ENCODE measurements at regions not wholly inside any gene's neighbourhood (a gene's known extent, or its start where the extent isn't known, plus 50 kb on each side); places are given as distances from the start of the nearest gene placed in this dataset.

GRCh38 chr5:163623986-163624385, 118.6 kb downstream of the MAT2B start:
- DNase-seq (no peak), ATAC-seq (no peak)
- intact Hi-C loops (cut with DNase I, micrococcal nuclease): no loop called here
- POLR2A ChIA-PET: no interaction called here
- no peak overlapping the region for H3K4me3 Mint-ChIP-seq
- no peaks in the 10 kb centered on the region for H3K9me3 Mint-ChIP-seq (ENCODE audit: low read depth)
- no peaks in the 10 kb centered on the region for H3K36me3 Mint-ChIP-seq (ENCODE audit: low read depth)
- CTCF ChIA-PET: no interaction called here
- peaks cover 3% of the 10 kb centered on the region for H3K27me3 Mint-ChIP-seq
- H3K4me1 Mint-ChIP-seq: no peaks in the 10 kb centered on the region
- H3K27ac Mint-ChIP-seq: no peak overlapping the region

DNA sequence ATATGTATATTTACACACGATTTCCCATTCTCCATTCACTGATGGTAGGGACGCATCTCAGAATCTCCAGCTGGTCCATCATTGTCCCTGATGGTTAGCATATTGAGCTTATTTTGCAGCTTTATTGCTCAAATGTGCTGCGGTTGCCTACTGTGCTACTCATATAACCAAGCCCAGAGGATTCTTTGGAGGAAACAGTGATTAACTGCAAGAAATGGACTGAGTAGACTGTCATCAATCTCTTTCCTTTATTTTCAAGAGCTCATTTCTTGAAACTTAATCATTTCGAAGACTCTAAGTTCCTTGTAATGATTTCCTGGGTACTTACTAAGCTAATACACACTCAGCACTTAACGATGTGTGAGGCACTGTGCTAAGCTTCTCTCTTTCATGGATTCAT, 119.0 kb downstream of the MAT2B start:
- Mint-ChIP-seq H3K27me3 (peaks cover 3% of the 10 kb centered on the region), H3K36me3 (ENCODE audit: low read depth) (no peaks in the 10 kb centered on the region), H3K4me1 (no peaks in the 10 kb centered on the region), H3K4me3 (no peak overlapping the region), H3K9me3 (ENCODE audit: low read depth) (no peaks in the 10 kb centered on the region), H3K27ac (no peak overlapping the region)
- no peak for DNase-seq
- CTCF ChIA-PET: no interaction called here
- intact Hi-C loops (cut with DNase I, micrococcal nuclease): no loop called here
- no peak for ATAC-seq
- POLR2A ChIA-PET: no interaction called here

DNA sequence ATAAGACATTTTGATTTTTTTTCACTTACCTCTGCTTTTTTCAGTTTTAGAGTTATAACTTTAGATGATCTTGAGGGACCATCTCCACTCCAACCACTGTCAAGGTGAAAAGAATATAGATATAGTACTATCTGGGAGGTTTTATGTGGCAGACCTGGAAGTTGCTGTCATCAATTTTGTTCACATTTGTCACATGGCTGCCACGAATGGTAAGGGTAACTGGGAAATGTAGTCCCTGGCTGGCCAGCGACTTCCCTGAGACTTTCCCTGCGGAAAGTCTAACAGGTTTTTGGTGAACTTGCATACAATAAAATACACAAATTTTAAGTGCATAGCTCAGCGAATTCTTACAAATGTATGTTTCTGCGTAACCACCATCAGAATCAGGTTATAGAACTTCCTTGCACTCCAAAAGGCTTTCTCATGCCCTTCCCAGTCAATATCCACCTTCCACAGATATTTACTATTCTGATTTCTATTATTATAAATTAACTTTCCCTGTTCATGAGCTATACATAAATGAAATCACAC, 121.5 kb downstream of the MAT2B start:
- Mint-ChIP-seq H3K27me3 (no peaks in the 10 kb centered on the region), H3K9me3 (ENCODE audit: low read depth) (no peaks in the 10 kb centered on the region), H3K4me1 (no peaks in the 10 kb centered on the region), H3K27ac (no peak overlapping the region), H3K36me3 (ENCODE audit: low read depth) (no peaks in the 10 kb centered on the region), H3K4me3 (no peak overlapping the region)
- POLR2A ChIA-PET: no interaction called here
- no peak for ATAC-seq
- intact Hi-C loops (cut with DNase I, micrococcal nuclease): no loop called here
- no peak for DNase-seq
- CTCF ChIA-PET: no interaction called here

DNA sequence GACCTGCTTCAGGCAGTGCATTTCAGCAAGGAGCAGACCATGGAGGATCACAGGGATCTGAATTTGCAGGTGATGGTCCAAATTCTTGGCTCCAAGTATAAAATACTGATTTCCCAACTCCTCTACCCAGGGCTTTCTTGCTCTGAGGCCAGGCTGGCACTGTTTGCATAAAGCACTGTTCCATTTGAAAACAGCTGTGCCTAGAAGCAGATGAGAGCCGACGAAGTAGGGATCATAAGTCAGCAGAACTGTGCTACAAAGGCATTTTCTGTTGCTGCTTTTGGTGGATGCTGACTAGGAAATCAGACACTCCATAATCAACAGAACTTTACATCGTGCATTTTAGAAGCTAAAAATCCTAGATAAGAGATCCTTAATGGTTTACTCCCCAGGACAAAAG, 126.4 kb downstream of the MAT2B start:
- no peak for ATAC-seq
- DNase-seq: no peak
- H3K27ac Mint-ChIP-seq: no peak overlapping the region
- intact Hi-C loops (cut with DNase I, micrococcal nuclease): no loop called here
- H3K4me3 Mint-ChIP-seq: no peak overlapping the region
- no peaks in the 10 kb centered on the region for H3K9me3 Mint-ChIP-seq (ENCODE audit: low read depth)
- H3K4me1 Mint-ChIP-seq: no peaks in the 10 kb centered on the region
- H3K27me3 Mint-ChIP-seq: peaks cover 1% of the 10 kb centered on the region
- POLR2A ChIA-PET: no interaction called here
- H3K36me3 Mint-ChIP-seq (ENCODE audit: low read depth): no peaks in the 10 kb centered on the region
- CTCF ChIA-PET: no interaction called here

DNA sequence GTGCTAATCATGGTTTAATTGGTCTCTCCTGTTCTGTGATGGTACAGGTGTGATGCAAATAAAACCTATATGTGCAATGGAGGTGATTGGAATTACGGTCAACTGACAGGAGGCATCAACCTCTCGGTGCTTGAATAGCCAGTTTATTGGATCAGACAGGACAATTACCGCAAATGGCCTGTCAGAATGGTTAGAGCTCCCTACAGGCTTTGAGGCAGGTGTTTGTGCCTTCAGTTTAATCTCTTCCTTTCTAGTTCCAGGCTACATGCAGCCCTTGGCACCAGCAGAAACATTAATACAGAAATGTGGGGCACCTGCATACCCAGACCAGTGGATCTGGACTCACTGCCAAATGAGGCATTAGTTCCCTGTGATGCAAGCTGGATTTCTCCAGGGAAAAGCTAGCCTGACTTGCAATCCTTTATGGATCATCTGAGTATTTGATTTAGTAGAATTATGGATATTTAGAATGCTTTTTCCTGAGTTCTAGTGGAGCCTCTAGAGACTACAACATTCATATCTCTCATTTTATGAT, 128.6 kb downstream of the MAT2B start:
- Mint-ChIP-seq H3K36me3 (ENCODE audit: low read depth) (no peaks in the 10 kb centered on the region), H3K27ac (no peak overlapping the region), H3K27me3 (peaks cover 3% of the 10 kb centered on the region), H3K4me3 (no peak overlapping the region), H3K4me1 (no peaks in the 10 kb centered on the region), H3K9me3 (ENCODE audit: low read depth) (no peaks in the 10 kb centered on the region)
- DNase-seq (no peak), ATAC-seq (no peak)
- intact Hi-C loops (cut with DNase I, micrococcal nuclease): no loop called here
- POLR2A ChIA-PET: no interaction called here
- CTCF ChIA-PET: no interaction called here

DNA sequence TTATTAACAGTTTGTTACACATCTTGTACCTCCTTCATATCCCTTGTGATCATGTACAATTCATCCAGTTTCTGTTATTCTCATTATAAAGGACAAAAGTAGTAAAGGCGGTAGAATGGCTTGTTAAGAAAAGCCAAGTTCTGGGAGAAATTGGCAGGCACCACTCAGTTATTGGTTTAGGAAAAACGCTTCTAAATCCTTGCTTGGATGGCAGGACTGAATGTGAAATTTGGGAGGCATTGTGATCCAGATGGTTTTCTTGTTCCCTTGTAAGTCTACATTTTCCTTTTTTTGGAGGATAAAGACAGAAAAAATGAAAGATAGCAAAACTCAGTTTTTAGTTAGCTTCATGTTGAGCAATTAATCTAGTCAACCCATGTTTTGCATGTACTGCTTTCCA, 130.2 kb downstream of the MAT2B start:
- intact Hi-C loops (cut with DNase I, micrococcal nuclease): no loop called here
- Mint-ChIP-seq H3K27me3 (peaks cover 3% of the 10 kb centered on the region), H3K36me3 (ENCODE audit: low read depth) (no peaks in the 10 kb centered on the region), H3K4me1 (no peaks in the 10 kb centered on the region), H3K4me3 (no peak overlapping the region), H3K9me3 (ENCODE audit: low read depth) (no peaks in the 10 kb centered on the region), H3K27ac (no peak overlapping the region)
- DNase-seq: no peak
- ATAC-seq: no peak
- POLR2A ChIA-PET: no interaction called here
- CTCF ChIA-PET: interaction anchor here (0.6 kb wide), 1 partner anchor 103 kb away, joined by 3 read pairs; no protein-coding TSS in a partner anchor

GRCh38 chr5:163642904-163643303, 137.5 kb downstream of the MAT2B start:
- DNase-seq: no peak
- Mint-ChIP-seq H3K27me3 (peaks cover 2% of the 10 kb centered on the region), H3K36me3 (ENCODE audit: low read depth) (no peaks in the 10 kb centered on the region), H3K4me1 (no peaks in the 10 kb centered on the region), H3K27ac (no peak overlapping the region), H3K4me3 (no peak overlapping the region), H3K9me3 (ENCODE audit: low read depth) (no peaks in the 10 kb centered on the region)
- POLR2A ChIA-PET: no interaction called here
- no peak for ATAC-seq
- intact Hi-C loops (cut with DNase I, micrococcal nuclease): no loop called here
- CTCF ChIA-PET: no interaction called here

DNA sequence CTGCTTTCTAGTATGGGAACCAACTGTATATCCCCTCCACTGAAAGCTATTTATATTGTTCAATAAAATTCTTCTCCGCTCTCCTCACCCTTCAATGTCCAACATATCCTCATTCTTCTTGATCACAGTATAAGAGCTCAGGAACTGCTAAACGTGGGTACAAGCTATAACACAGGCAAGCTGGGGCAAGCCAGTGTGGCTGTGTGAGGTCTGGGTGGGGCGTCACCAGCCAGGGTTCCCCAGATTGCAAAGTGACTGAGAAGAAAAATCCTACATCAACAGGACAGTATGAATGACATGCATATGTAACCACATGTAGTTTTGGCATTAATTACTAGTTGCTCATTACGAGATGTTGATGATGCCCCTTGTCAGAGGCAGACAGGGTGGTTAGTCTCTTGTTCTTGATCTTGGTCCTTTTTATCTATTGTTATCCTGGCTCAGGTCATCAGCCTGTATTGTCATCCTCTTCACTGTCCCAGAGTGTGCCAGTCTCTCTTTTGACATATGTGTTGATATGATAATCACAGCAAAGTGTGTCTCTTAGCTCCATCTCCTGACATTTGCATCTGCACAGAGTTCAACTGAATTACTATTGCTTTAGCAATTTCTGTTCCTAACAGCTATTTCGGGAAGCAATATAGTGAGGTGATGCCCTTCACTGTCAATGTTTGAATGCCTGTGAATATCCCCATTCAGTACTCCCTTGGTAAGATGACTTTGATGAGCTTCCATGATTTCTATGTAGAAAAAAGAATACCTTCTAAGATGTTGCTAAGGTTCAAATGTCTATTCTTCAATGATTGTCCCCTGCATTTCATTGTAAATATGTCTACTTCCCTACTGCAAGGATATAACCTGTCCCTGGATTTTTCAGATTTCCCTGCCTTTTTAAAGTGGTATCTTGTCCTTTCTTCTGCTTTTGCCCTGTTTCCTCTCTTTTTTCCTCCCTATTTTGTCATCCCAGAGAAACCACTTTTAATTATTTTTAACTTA, 140.3 kb downstream of the MAT2B start:
- CTCF ChIA-PET: no interaction called here
- no peaks in the 10 kb centered on the region for H3K9me3 Mint-ChIP-seq (ENCODE audit: low read depth)

DNA sequence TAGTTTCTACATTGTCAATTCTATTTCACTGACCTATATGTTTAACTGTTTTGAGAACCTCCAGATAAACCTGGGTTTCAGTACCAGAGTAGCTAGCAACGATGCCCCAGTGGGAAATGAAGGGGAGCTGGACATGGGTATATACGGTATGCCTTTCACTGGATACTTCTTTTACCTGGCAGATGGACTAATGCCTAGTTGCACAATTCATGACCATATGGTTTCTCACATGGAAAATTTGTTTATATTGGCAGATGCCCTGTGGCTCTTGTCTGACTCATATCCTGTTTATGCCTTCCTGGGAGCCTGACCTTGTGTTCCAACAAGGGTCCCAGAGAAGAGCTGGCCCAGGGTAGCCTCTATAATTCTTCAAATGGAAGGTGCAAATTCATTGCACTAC, 144.1 kb downstream of the MAT2B start:
- Mint-ChIP-seq H3K27ac (no peak overlapping the region), H3K9me3 (ENCODE audit: low read depth) (peaks cover 6% of the 10 kb centered on the region), H3K4me3 (no peak overlapping the region), H3K4me1 (no peaks in the 10 kb centered on the region), H3K27me3 (peaks cover 2% of the 10 kb centered on the region), H3K36me3 (ENCODE audit: low read depth) (no peaks in the 10 kb centered on the region)
- ChIA-PET POLR2A (no interaction called here), CTCF (no interaction called here)
- ATAC-seq (no peak), DNase-seq (no peak)
- intact Hi-C loops (cut with DNase I, micrococcal nuclease): no loop called here

More for the DNA sequence above, 140.3 kb downstream of the MAT2B start:
- Mint-ChIP-seq H3K27me3 (peaks cover 2% of the 10 kb centered on the region), H3K4me3 (no peak overlapping the region), H3K4me1 (no peaks in the 10 kb centered on the region), H3K27ac (no peak overlapping the region), H3K36me3 (ENCODE audit: low read depth) (no peaks in the 10 kb centered on the region)
- intact Hi-C loops (cut with DNase I, micrococcal nuclease): no loop called here
- DNase-seq (no peak), ATAC-seq (no peak)
- POLR2A ChIA-PET: interaction anchor here (0.6 kb wide), 1 partner anchor 44 kb away, joined by 4 read pairs; no protein-coding TSS in a partner anchor

DNA sequence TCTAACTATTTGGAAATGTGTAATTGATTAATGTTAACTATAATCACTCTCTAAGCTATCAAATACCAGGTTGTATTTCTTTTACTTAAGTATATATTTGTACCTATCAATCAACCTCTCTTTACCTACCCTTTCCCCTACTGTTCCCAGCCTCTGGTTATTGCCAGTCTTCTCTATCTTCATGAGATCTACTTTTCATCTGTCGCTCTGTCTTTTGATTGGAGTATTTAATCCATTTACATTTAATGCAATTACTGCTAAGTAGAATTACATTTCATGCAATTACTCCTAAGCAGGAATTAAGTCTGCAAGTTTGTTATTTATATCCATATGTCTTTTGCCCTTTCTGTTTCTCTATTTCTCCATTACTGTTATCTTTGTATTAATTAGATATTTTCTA, 148.1 kb downstream of the MAT2B start:
- H3K27ac Mint-ChIP-seq: no peak overlapping the region
- no peaks in the 10 kb centered on the region for H3K36me3 Mint-ChIP-seq (ENCODE audit: low read depth)
- CTCF ChIA-PET: no interaction called here
- H3K27me3 Mint-ChIP-seq: peaks cover 2% of the 10 kb centered on the region
- peaks cover 6% of the 10 kb centered on the region for H3K9me3 Mint-ChIP-seq (ENCODE audit: low read depth)
- POLR2A ChIA-PET: no interaction called here
- H3K4me3 Mint-ChIP-seq: no peak overlapping the region
- intact Hi-C loops (cut with DNase I, micrococcal nuclease): no loop called here
- ATAC-seq (no peak), DNase-seq (no peak)
- no peaks in the 10 kb centered on the region for H3K4me1 Mint-ChIP-seq

DNA sequence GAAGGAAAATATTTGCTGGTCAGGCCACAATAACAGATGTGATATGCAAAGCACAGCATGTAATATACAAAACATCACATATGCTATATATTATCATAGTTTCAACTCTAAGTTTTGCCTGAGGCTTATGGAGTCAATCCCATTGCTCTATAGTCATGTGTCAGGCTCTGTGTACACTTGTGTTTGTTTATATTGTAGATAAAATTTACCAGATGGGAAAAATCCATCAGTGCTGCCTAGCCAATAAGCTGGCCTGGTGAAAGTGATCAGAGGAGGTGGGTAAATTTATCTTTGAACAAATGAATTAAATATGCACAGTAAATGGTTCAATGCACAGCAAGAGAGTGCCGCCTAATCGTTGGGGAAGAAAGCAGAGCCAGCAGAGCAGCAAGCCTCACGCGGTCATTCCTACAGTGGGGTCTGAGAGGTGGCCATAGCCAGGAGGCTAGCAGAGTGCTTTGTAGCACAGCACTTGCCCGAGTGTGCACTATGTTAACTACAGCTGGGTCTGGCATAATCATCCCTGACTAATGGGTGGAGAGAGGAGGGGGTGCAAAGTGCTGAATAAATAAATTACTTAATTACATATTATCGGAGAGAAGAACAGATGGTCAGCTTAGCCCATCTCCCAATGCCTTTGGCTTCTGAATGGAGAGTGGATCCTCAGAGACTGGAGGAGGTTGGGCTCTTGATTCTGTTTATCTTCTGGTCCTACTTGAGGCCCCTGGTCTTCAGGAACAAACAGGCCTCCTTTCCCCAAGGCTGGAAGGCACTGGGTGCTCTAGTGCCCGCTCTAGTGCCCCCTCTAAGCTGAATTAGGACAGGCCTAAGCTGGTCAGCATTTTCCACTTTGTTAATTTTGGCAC, 153.5 kb downstream of the MAT2B start:
- no peak overlapping the region for H3K4me3 Mint-ChIP-seq
- ChIA-PET POLR2A (no interaction called here), CTCF (no interaction called here)
- H3K27ac Mint-ChIP-seq: no peak overlapping the region
- intact Hi-C loops (cut with DNase I, micrococcal nuclease): no loop called here
- no peaks in the 10 kb centered on the region for H3K36me3 Mint-ChIP-seq (ENCODE audit: low read depth)
- no peak for DNase-seq
- H3K4me1 Mint-ChIP-seq: no peaks in the 10 kb centered on the region
- H3K27me3 Mint-ChIP-seq: peaks cover 2% of the 10 kb centered on the region
- ATAC-seq: no peak
- H3K9me3 Mint-ChIP-seq (ENCODE audit: low read depth): peaks cover 1% of the 10 kb centered on the region

- intact Hi-C loops (cut with DNase I, micrococcal nuclease): no loop called here
- no peak for ATAC-seq
- POLR2A ChIA-PET: no interaction called here
- Mint-ChIP-seq H3K27me3 (no peaks in the 10 kb centered on the region), H3K4me3 (no peak overlapping the region), H3K36me3 (ENCODE audit: low read depth) (no peaks in the 10 kb centered on the region), H3K4me1 (no peaks in the 10 kb centered on the region), H3K9me3 (ENCODE audit: low read depth) (no peaks in the 10 kb centered on the region), H3K27ac (no peak overlapping the region)
- DNase-seq: no peak
- CTCF ChIA-PET: no interaction called here
Observed at GRCh38 chr5:163659568-163659902, 154.1 kb downstream of the MAT2B start.
